H9 (cell line): ENCODE measurements at regions not wholly inside any gene's neighbourhood (a gene's known extent, or its start where the extent isn't known, plus 50 kb on each side); places are given as distances from the start of the nearest gene placed in this dataset.

ENCODE experiments used
- DNase-seq: peaks from one replicate; pipeline ENCODE4 v3.0.0-alpha.2; 2017
- H2AFZ ChIP-seq: one replicate; pipeline ENCODE4 v1.6.1; 2013; ENCODE audit warnings: mild to moderate bottlenecking, low read length, control low read depth, moderate library complexity
- H2AK5ac ChIP-seq: 2 replicates; pipeline ENCODE4 v1.6.1; 2013; ENCODE audit warnings: low read length, control low read depth, mixed read lengths; ENCODE audit not compliant: insufficient read length
- H2BK120ac ChIP-seq: one replicate; pipeline ENCODE4 v1.6.1; 2013; ENCODE audit warnings: low read depth, mild to moderate bottlenecking, low read length, control low read depth, inconsistent platforms; ENCODE audit not compliant: poor library complexity, severe bottlenecking
- H2BK12ac ChIP-seq: 2 replicates; pipeline ENCODE4 v1.6.1; 2013; ENCODE audit warnings: low read length, control low read depth, mixed read lengths, low read depth; ENCODE audit not compliant: insufficient read length
- H2BK15ac ChIP-seq: 2 replicates; pipeline ENCODE4 v1.6.1; 2013; ENCODE audit warnings: low read depth, low read length, control low read depth
- H2BK20ac ChIP-seq: one replicate; pipeline ENCODE4 v1.6.1; 2013; ENCODE audit warnings: low read depth, mild to moderate bottlenecking, low read length, control low read depth, inconsistent platforms; ENCODE audit not compliant: poor library complexity, severe bottlenecking
- H2BK5ac ChIP-seq: 2 replicates; pipeline ENCODE4 v1.6.1; 2013; ENCODE audit warnings: low read length, control low read depth, mixed read lengths; ENCODE audit not compliant: insufficient read length
- H3K14ac ChIP-seq: 2 replicates; pipeline ENCODE4 v1.6.1; 2013; ENCODE audit warnings: low read length, control low read depth; ENCODE audit not compliant: insufficient read depth
- H3K18ac ChIP-seq: 2 replicates; pipeline ENCODE4 v1.6.1; 2013; ENCODE audit warnings: low read depth, mild to moderate bottlenecking, mixed read lengths, low read length, control low read depth; ENCODE audit not compliant: insufficient read length
- H3K23ac ChIP-seq: 2 replicates; pipeline ENCODE4 v1.6.1; 2013; ENCODE audit warnings: low read length, control low read depth, mixed read lengths, low read depth; ENCODE audit not compliant: insufficient read length
- H3K23me2 ChIP-seq: 2 replicates; pipeline ENCODE4 v1.6.1; 2013; ENCODE audit warnings: low read depth, mild to moderate bottlenecking, mixed read lengths, low read length, control low read depth; ENCODE audit not compliant: insufficient read length, poor library complexity, severe bottlenecking
- H3K27ac ChIP-seq: 2 replicates; pipeline ENCODE4 v1.5.1; 2013; ENCODE audit warnings: low read length, control low read depth, mixed read lengths, low read depth; ENCODE audit not compliant: insufficient read length
- H3K27me3 ChIP-seq: 2 replicates; pipeline ENCODE4 v1.6.1; 2013; ENCODE audit warnings: low read length, control low read depth, inconsistent platforms; ENCODE audit not compliant: insufficient read depth
- H3K4ac ChIP-seq: 2 replicates; pipeline ENCODE4 v1.6.1; 2013; ENCODE audit warnings: low read depth, mild to moderate bottlenecking, control low read depth, inconsistent platforms, low read length, moderate library complexity
- H3K4me1 ChIP-seq: 2 replicates; pipeline ENCODE4 v1.6.1; 2013; ENCODE audit warnings: low read length, control low read depth, inconsistent platforms; ENCODE audit not compliant: insufficient read depth
- H3K4me2 ChIP-seq: 2 replicates; pipeline ENCODE4 v1.6.1; 2013; ENCODE audit warnings: low read length, control low read depth, mixed read lengths; ENCODE audit not compliant: insufficient read length, insufficient read depth
- H3K56ac ChIP-seq: 2 replicates; pipeline ENCODE4 v1.6.1; 2013; ENCODE audit warnings: low read depth, mild to moderate bottlenecking, mixed read lengths, low read length, control low read depth; ENCODE audit not compliant: insufficient read length
- H3K79me1 ChIP-seq: 2 replicates; pipeline ENCODE4 v1.6.1; 2013; ENCODE audit warnings: low read depth, mild to moderate bottlenecking, moderate library complexity, low read length, control low read depth, inconsistent platforms; ENCODE audit not compliant: insufficient read depth, poor library complexity, severe bottlenecking
- H3K79me2 ChIP-seq: 2 replicates; pipeline ENCODE4 v1.6.1; 2013; ENCODE audit warnings: low read length, control low read depth, inconsistent platforms; ENCODE audit not compliant: insufficient read depth
- H3K9ac ChIP-seq: 2 replicates; pipeline ENCODE4 v1.6.1; 2013; ENCODE audit warnings: low read length, control low read depth, mixed read lengths; ENCODE audit not compliant: insufficient read length; ENCODE audit errors: extremely low read depth
- H3K9me3 ChIP-seq: one replicate; pipeline ENCODE4 v1.6.1; 2013; ENCODE audit warnings: low read depth, low read length, inconsistent platforms; ENCODE audit not compliant: control insufficient read depth
- H3T11ph ChIP-seq: one replicate; pipeline ENCODE4 v1.6.1; 2013; ENCODE audit warnings: mild to moderate bottlenecking, low read length, control low read depth, inconsistent platforms
- H4K20me1 ChIP-seq: one replicate; pipeline ENCODE4 v1.6.1; 2013; ENCODE audit not compliant: control insufficient read depth, insufficient read length, insufficient read depth
- H4K5ac ChIP-seq: 2 replicates; pipeline ENCODE4 v1.6.1; 2013; ENCODE audit warnings: low read depth, mild to moderate bottlenecking, mixed read lengths, low read length, control low read depth; ENCODE audit not compliant: insufficient read length
- H4K8ac ChIP-seq: replicated peaks from 2 replicates; pipeline ENCODE4 v1.6.1; 2013; ENCODE audit warnings: low read length, control low read depth, mixed read lengths, low read depth; ENCODE audit not compliant: insufficient read length
- H4K91ac ChIP-seq: 2 replicates; pipeline ENCODE4 v1.6.1; 2013; ENCODE audit warnings: low read depth, mild to moderate bottlenecking, moderate library complexity, mixed read lengths, low read length, control low read depth; ENCODE audit not compliant: insufficient read length
- H3K27ac Mint-ChIP-seq, 3 experiments: 2 replicates in 2 of 3; 3 replicates in 1 of 3; pipeline ENCODE4 v1.8.0; 2020 to 2021; ENCODE audit warnings: mixed read lengths in 3 of 3, mild to moderate bottlenecking in 1 of 3, moderate library complexity in 1 of 3
- H3K27me3 Mint-ChIP-seq: 2 replicates; pipeline ENCODE4 v1.8.0; 2021; ENCODE audit warnings: low read depth, mild to moderate bottlenecking, moderate library complexity, mixed read lengths
- H3K36me3 Mint-ChIP-seq, 3 experiments: 2 replicates in 2 of 3; 3 replicates in 1 of 3; pipeline ENCODE4 v1.8.0; 2020 to 2021; ENCODE audit warnings: low read depth in 3 of 3, mixed read lengths in 3 of 3; ENCODE audit not compliant: insufficient read depth in 1 of 3
- H3K4me1 Mint-ChIP-seq, 2 experiments: 2 replicates each; pipeline ENCODE4 v1.8.0; 2020; ENCODE audit warnings: mixed read lengths in 2 of 2
- H3K4me3 Mint-ChIP-seq, 2 experiments: 2 replicates in 1 of 2; 3 replicates in 1 of 2; pipeline ENCODE4 v1.8.0; 2020 to 2021; ENCODE audit warnings: mild to moderate bottlenecking in 2 of 2, mixed read lengths in 2 of 2, moderate library complexity in 1 of 2
- H3K9me3 Mint-ChIP-seq, 2 experiments: 2 replicates in 1 of 2; 3 replicates in 1 of 2; pipeline ENCODE4 v1.8.0; 2020; ENCODE audit warnings: mild to moderate bottlenecking in 2 of 2, mixed read lengths in 2 of 2, moderate library complexity in 1 of 2
- WGBS: extraction: QIAGEN DNeasy Blood & Tissue Kit; methylation state at CpG from one replicate; pipeline ENCODE4 v1.1.7; 2013; ENCODE audit warnings: missing lambda C conversion rate, low lambda C conversion rate, mixed read lengths; ENCODE audit not compliant: insufficient read length; ENCODE audit errors: extremely low coverage; 5-methylcytosine and 5-hydroxymethylcytosine counted together
- TF ChIP-seq, protein P1 (sequence below): fragments of 200-600 bp; sonication (generic); conservative IDR thresholded peaks from 3 replicates; pipeline ENCODE4 v1.8.0; 2021; ENCODE audit warnings: antibody characterized with exemption, mild to moderate bottlenecking

DNA sequence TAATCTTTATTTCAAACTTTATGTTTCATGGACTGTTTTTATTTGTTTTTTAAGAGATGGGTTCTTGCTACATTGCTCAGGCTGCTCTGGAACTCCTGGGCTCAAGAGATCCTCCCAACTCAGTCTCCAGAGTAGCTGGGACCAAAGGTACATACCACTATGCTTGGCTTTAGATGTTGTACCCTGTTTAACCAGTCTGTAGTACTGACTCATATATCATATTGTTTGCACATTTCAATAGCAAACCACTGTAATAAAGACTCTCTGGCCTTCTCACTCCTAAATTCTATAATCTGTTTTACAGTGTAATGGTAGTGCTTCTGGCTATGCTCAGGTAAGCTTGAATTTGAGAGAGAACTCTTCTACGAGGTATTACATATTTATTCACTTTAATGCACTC lies 413.6 kb upstream of the PCDH15 start:
- Histone ChIP-seq H3K27ac (no peak overlapping the region), H2BK15ac (no peak overlapping the region), H3K9me3 (no peaks in the 10 kb centered on the region), H3K79me2 (no peaks in the 10 kb centered on the region), H3K4ac (no peak overlapping the region), H4K8ac (no peak overlapping the region), H2AK5ac (no peak overlapping the region), H3K18ac (no peak overlapping the region), H4K91ac (no peak overlapping the region), H3K23me2 (no peaks in the 10 kb centered on the region), H2BK120ac (no peak overlapping the region), H3K79me1 (no peaks in the 10 kb centered on the region), H3K14ac (no peak overlapping the region), H3K4me2 (no peak overlapping the region), H3K9ac (no peak overlapping the region), H3K27me3 (no peaks in the 10 kb centered on the region), H2AFZ (no peak overlapping the region), H2BK20ac (no peak overlapping the region), H4K5ac (no peak overlapping the region), H3K4me1 (no peaks in the 10 kb centered on the region), H3K56ac (no peak overlapping the region), H4K20me1 (no peaks in the 10 kb centered on the region), H2BK12ac (no peak overlapping the region), H3K23ac (no peak overlapping the region), H3T11ph (no peak overlapping the region), H2BK5ac (no peak overlapping the region)
- WGBS: no CpG with 5 or more reads among the region's 1 CpG
- DNase-seq: no peak
- Mint-ChIP-seq H3K9me3 (no peaks in the 10 kb centered on the region; a peak in 1 of 5 replicates), H3K27me3 (no peaks in the 10 kb centered on the region), H3K36me3 (no peaks in the 10 kb centered on the region), H3K27ac (no peak overlapping the region), H3K4me3 (no peak overlapping the region), H3K4me1 (no peaks in the 10 kb centered on the region)
- TF ChIP-seq, protein P1, sequence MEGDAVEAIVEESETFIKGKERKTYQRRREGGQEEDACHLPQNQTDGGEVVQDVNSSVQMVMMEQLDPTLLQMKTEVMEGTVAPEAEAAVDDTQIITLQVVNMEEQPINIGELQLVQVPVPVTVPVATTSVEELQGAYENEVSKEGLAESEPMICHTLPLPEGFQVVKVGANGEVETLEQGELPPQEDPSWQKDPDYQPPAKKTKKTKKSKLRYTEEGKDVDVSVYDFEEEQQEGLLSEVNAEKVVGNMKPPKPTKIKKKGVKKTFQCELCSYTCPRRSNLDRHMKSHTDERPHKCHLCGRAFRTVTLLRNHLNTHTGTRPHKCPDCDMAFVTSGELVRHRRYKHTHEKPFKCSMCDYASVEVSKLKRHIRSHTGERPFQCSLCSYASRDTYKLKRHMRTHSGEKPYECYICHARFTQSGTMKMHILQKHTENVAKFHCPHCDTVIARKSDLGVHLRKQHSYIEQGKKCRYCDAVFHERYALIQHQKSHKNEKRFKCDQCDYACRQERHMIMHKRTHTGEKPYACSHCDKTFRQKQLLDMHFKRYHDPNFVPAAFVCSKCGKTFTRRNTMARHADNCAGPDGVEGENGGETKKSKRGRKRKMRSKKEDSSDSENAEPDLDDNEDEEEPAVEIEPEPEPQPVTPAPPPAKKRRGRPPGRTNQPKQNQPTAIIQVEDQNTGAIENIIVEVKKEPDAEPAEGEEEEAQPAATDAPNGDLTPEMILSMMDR: no peak
